ENCODE measurements at regions not wholly inside any gene's neighbourhood (a gene's known extent, or its start where the extent isn't known, plus 50 kb on each side); places are given as distances from the start of the nearest gene placed in this dataset.

DNA sequence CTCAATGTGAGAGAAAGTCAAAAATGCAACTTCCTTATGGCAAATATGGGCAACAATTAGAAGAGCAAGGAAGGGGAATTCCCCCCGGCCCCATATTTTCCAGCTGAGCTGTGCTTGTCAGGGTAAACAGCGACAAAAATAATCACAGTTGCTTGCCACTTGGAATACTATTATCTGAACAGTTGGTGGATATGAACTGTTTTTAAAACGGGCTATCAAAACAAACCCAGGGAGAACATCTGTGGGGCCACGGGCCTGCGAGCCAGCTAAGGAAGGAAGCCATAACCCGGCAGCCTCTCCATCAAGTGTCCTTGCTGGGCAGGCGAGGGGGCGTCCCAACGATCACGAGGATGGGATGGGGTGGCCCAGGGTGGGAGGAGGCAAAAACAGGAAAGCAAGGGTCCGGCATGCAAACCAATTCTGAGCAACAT is 228.4 kb downstream of the ARHGAP12 start:
- TF ChIP-seq, protein P1, sequence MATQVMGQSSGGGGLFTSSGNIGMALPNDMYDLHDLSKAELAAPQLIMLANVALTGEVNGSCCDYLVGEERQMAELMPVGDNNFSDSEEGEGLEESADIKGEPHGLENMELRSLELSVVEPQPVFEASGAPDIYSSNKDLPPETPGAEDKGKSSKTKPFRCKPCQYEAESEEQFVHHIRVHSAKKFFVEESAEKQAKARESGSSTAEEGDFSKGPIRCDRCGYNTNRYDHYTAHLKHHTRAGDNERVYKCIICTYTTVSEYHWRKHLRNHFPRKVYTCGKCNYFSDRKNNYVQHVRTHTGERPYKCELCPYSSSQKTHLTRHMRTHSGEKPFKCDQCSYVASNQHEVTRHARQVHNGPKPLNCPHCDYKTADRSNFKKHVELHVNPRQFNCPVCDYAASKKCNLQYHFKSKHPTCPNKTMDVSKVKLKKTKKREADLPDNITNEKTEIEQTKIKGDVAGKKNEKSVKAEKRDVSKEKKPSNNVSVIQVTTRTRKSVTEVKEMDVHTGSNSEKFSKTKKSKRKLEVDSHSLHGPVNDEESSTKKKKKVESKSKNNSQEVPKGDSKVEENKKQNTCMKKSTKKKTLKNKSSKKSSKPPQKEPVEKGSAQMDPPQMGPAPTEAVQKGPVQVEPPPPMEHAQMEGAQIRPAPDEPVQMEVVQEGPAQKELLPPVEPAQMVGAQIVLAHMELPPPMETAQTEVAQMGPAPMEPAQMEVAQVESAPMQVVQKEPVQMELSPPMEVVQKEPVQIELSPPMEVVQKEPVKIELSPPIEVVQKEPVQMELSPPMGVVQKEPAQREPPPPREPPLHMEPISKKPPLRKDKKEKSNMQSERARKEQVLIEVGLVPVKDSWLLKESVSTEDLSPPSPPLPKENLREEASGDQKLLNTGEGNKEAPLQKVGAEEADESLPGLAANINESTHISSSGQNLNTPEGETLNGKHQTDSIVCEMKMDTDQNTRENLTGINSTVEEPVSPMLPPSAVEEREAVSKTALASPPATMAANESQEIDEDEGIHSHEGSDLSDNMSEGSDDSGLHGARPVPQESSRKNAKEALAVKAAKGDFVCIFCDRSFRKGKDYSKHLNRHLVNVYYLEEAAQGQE (IDR thresholded peaks at IDR 0.05; ENCODE audit: insufficient read depth in 1 of 2, low read depth in 2 of 2, low read length in 2 of 2), result no peak
- TF ChIP-seq FOXP2 (optimal IDR thresholded peaks at IDR 0.05; ENCODE audit: borderline replicate concordance, extremely low read depth, extremely low read length, insufficient read depth) (no peak), SIN3A (IDR thresholded peaks at IDR 0.05; ENCODE audit: borderline replicate concordance, insufficient read depth, low read length) (no peak), TAF1 (IDR thresholded peaks at IDR 0.05; ENCODE audit: borderline replicate concordance, insufficient read depth, low read length) (no peak), POLR2AphosphoS5 (IDR thresholded peaks at IDR 0.05; ENCODE audit: low read depth, low read length) (no peak)

DNA sequence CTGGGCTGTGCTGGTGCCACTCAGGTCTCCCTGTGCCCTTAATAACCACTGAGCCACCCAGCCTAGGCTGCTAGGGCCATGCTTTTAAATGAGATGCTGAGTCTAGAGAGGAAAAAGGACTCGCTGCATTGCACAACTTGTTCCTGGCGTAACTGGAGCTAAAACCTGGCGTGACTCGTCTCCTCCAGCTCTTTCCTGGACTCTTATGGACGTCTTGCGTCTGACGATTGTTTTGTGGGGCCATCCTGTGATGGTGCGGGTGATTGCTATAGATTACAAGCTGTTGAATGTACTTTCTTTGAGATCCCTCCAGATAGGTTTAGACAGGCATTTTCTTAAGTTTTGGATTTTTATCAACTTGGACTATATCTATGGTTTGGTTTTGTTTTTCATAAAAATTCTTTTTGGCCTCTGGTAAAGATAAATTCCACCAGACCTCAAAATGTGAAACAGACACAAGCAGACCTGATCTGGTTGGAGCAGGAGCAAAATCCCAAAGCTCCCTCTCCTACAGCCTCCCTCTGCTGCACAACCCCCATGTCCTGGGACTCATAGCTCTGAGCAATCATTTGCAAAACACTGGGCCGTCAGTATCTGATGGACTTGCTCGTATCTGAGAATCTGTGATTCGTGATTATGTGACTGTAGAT is 230.3 kb downstream of the ARHGAP12 start:
- TF ChIP-seq POLR2AphosphoS5 (IDR thresholded peaks at IDR 0.05; ENCODE audit: low read depth, low read length) (no peak), FOXP2 (optimal IDR thresholded peaks at IDR 0.05; ENCODE audit: borderline replicate concordance, extremely low read depth, extremely low read length, insufficient read depth) (no peak)

DNA sequence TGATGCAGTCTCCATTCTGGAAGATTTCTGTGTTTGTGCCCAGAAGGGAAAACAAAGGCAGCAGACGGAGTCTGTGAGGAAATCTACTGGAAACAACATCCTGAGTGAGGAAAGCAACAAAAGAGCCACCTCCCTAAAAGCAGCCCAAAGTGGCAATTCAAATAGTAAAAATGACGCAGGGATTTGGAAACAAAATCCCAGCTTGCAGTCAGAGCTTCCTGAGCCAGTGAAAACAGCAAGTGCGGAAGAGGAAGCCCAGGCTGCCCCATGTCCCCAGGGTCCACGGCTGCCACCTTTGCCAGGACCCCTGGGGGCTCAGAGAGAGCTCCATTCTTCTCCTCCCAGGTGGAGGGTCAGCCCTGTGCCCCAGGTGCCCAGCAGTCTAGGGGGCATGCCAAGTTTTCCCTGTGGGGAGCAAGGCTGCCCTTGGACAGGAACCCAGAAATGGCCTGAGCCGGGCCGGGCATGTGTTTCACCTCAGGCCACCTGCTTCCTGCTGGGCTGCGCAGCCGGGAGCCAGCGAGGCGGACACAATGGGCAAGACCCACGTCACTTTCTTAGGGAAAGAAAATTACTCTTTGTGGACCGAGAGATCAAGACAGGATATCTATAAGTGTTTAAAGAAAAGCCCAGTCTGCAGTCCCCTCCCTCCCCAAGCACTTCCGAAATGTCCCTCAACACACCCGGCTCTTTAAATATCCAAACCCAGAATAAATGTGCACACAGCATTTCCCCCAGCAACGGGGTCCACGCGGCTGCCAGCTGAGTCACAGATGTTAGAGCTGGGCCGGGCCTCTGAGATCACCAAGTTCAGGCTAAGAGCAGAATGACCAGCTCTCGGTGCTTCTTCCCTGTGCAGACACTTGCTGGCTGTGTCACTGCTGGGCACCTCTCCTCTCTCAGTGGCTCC is 231.1 kb downstream of the ARHGAP12 start:
- TF ChIP-seq TAF1 (IDR thresholded peaks at IDR 0.05; ENCODE audit: borderline replicate concordance, insufficient read depth, low read length) (peak; percentile 25; the same call in 1 of the 2 replicates), FOXP2 (optimal IDR thresholded peaks at IDR 0.05; ENCODE audit: borderline replicate concordance, extremely low read depth, extremely low read length, insufficient read depth) (peak; percentile 73), SIN3A (IDR thresholded peaks at IDR 0.05; ENCODE audit: borderline replicate concordance, insufficient read depth, low read length) (peak; percentile 97; the same call in 1 of the 2 replicates)
- TF ChIP-seq, protein P1 (IDR thresholded peaks at IDR 0.05; ENCODE audit: insufficient read depth in 1 of 2, low read depth in 2 of 2, low read length in 2 of 2), result no peak

DNA sequence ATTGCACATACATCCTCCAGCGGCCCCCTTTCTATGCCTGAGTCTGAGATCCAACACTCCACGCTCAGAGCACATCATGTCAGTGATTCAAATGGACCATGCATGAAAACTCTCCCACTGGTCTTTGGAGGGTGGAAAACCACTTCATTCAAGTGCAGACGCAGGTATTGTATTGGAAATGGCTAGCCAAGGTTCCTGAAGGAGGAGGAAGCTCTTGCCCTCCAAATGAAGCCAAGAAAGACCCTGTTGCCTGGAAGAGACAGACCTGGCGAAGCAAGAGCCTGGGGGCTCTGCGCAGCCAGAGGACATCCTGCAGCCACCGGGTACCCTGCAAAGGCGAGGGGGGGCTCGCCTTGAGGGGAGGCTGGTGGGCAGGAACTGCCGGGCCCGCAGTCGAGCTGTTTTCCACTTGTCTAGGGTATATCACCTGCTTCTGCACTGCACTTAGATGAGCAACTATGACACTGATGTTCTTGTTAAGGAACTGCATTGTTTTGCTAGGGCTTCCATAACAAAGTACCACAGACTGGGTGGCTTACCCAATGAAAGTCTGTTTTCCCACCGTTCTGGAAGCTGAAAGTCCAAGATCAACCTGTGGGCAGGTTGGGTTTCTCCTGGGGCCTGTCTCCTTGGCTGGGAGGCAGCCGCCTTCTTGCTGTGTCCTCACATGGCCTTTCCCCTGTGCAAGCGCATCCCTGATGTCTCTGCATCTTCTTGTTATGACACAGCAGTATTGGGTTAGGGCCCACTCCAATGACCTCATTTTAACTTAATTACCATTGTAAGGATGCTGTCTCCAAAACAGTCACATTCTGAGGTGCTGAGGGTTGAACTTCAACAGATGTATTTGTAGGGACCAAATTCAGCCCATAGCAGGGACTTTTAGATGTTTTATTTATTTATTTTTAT is 233.4 kb downstream of the ARHGAP12 start:
- no peak for TF ChIP-seq SIN3A (IDR thresholded peaks at IDR 0.05; ENCODE audit: borderline replicate concordance, insufficient read depth, low read length)
- TF ChIP-seq POLR2AphosphoS5 (IDR thresholded peaks at IDR 0.05; ENCODE audit: low read depth, low read length), result no peak
- TF ChIP-seq FOXP2 (optimal IDR thresholded peaks at IDR 0.05; ENCODE audit: borderline replicate concordance, extremely low read depth, extremely low read length, insufficient read depth), result no peak
- no peak for TF ChIP-seq TAF1 (IDR thresholded peaks at IDR 0.05; ENCODE audit: borderline replicate concordance, insufficient read depth, low read length)
- TF ChIP-seq, protein P1 (IDR thresholded peaks at IDR 0.05; ENCODE audit: insufficient read depth in 1 of 2, low read depth in 2 of 2, low read length in 2 of 2), result no peak

DNA sequence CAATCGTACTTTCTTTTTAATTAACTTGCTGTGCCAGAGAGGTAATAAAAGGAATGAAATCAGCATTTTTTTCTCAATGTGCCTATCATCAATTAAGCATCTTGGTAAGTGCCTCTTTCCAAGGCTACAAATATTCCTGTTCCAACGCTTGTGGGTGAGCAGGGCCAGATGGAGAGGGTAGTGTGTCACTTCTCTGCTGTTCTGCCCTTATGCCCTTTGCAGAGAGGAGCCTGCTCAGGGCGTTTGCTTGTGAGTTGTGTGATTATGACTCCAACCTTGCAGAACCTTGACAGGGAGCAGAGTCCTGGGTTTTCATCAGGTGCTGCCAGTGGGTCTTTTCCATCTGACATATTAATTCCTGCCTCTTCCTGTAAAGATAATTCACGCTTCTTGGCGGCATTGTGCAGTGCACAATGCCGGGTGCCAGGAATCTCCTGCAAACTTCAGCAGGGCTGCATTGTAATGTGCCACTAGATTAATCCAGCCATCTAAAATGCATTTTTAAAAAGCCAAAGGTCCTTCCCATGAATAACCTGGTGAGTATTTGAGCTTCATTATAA is 234.4 kb downstream of the ARHGAP12 start:
- TF ChIP-seq POLR2AphosphoS5 (IDR thresholded peaks at IDR 0.05; ENCODE audit: low read depth, low read length) (no peak), TAF1 (IDR thresholded peaks at IDR 0.05; ENCODE audit: borderline replicate concordance, insufficient read depth, low read length) (no peak), FOXP2 (optimal IDR thresholded peaks at IDR 0.05; ENCODE audit: borderline replicate concordance, extremely low read depth, extremely low read length, insufficient read depth) (no peak), SIN3A (IDR thresholded peaks at IDR 0.05; ENCODE audit: borderline replicate concordance, insufficient read depth, low read length) (no peak)
- TF ChIP-seq, protein P1 (IDR thresholded peaks at IDR 0.05; ENCODE audit: insufficient read depth in 1 of 2, low read depth in 2 of 2, low read length in 2 of 2), result no peak

All from PFSK-1 (cell line).